ENCODE measurements at regions not wholly inside any gene's neighbourhood (a gene's known extent, or its start where the extent isn't known, plus 50 kb on each side); places are given as distances from the start of the nearest gene placed in this dataset.

DNA sequence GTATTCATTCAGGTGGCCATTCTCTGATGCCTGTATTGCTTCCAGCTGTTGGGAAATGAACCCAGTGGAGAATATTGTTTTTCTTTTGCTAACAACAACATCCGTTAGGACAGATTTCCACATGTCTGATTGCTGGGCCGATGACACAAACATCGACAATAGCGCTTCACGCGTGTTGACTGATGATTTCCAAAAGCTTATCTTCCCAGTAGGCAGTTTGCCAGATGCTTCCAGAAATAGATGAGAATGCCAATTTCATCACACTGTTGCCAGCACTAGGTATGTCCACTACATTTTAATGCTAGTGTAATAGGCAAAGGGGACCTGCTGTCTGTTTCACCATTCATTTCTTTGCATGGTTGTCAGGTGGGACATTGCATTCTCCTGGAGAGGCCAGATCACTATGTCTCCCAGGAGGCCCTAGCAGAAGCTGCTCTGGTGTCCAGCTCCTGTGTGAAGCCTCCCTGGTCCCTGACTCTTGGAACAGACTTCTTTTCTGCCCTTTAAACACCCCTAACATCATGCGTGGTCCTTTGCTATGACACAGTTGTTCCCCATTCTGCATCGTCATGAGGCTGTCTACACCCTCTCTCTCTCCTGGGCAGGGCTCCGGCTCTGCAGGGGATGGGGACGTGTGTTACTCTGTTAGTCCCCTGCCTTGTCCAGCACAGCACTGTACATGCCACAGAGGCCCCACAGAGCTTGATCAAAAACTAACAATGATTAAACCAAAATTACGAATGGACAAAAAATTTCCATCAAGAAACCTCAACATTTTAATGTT, 181.6 kb downstream of the CDH26 start:
- ChIA-PET POLR2A (no interaction called here), CTCF (ENCODE audit: unreplicated experiment) (no interaction called here)
- no peaks in the 10 kb centered on the region for H3K9me2 ChIP-seq (ENCODE audit: insufficient read depth, low read length)
- no peak for DNase-seq (ENCODE audit: low spot score)
- no peak for TF ChIP-seq EZH2phosphoT487 (IDR thresholded peaks at IDR 0.05; ENCODE audit: borderline replicate concordance, low read depth, low read length)
- TF ChIP-seq, protein P1, sequence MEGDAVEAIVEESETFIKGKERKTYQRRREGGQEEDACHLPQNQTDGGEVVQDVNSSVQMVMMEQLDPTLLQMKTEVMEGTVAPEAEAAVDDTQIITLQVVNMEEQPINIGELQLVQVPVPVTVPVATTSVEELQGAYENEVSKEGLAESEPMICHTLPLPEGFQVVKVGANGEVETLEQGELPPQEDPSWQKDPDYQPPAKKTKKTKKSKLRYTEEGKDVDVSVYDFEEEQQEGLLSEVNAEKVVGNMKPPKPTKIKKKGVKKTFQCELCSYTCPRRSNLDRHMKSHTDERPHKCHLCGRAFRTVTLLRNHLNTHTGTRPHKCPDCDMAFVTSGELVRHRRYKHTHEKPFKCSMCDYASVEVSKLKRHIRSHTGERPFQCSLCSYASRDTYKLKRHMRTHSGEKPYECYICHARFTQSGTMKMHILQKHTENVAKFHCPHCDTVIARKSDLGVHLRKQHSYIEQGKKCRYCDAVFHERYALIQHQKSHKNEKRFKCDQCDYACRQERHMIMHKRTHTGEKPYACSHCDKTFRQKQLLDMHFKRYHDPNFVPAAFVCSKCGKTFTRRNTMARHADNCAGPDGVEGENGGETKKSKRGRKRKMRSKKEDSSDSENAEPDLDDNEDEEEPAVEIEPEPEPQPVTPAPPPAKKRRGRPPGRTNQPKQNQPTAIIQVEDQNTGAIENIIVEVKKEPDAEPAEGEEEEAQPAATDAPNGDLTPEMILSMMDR (conservative IDR thresholded peaks at IDR 0.05; ENCODE audit: low read length): no peak
- peaks cover 4% of the 10 kb centered on the region for H3K4me1 ChIP-seq (ENCODE audit: insufficient read depth, low read length, poor library complexity, severe bottlenecking)
- no peak overlapping the region for H3K27ac ChIP-seq (ENCODE audit: low read depth, low read length, poor library complexity, severe bottlenecking)
- H3K36me3 ChIP-seq (ENCODE audit: insufficient read depth, low read length): no peaks in the 10 kb centered on the region
- no peak overlapping the region for H3K4me3 ChIP-seq (ENCODE audit: low read depth, low read length, poor library complexity, severe bottlenecking)
- TSS peak; percentile 64 for BruUV-seq (replicated peaks)
- no peak overlapping the region for H3K4me2 ChIP-seq (ENCODE audit: low read length)
- H3K79me2 ChIP-seq (ENCODE audit: insufficient read depth, low read depth, low read length): no peaks in the 10 kb centered on the region
- no peak overlapping the region for H2AFZ ChIP-seq (ENCODE audit: low read length)
- no peaks in the 10 kb centered on the region for H3K9me3 ChIP-seq (ENCODE audit: low read length)
- intact Hi-C loops (cut with micrococcal nuclease; ENCODE audit: unreplicated experiment): no loop called here
- H4K20me1 ChIP-seq (ENCODE audit: insufficient read depth, low read length): no peaks in the 10 kb centered on the region

DNA sequence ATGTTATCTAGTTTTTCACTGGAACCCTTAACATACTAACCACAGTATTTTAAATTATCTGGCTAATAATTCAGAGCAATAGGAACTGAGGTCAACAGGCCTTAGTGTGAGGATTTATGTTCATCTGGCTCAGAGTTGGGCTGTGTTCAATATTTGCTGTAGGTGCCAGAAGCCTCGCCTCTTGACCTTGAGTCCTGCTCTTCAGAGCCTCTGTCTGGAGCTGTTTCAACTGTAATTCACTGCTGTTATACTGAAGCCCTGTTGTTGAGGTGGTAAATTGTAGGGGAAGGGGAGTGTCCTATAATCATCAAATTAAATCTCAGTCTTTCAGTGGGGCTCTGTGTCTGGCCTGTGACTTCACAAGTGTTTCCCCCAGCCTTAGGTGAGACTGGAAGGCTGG, 184.4 kb downstream of the CDH26 start:
- TF ChIP-seq, protein P1 (conservative IDR thresholded peaks at IDR 0.05; ENCODE audit: low read length): no peak
- TF ChIP-seq EZH2phosphoT487 (IDR thresholded peaks at IDR 0.05; ENCODE audit: borderline replicate concordance, low read depth, low read length): no peak
- H3K4me3 ChIP-seq (ENCODE audit: low read depth, low read length, poor library complexity, severe bottlenecking): no peak overlapping the region
- intact Hi-C loops (cut with micrococcal nuclease; ENCODE audit: unreplicated experiment): no loop called here
- no peaks in the 10 kb centered on the region for H4K20me1 ChIP-seq (ENCODE audit: insufficient read depth, low read length)
- ChIA-PET CTCF (ENCODE audit: unreplicated experiment) (no interaction called here), POLR2A (no interaction called here)
- BruUV-seq (replicated peaks): no TSS peak
- H2AFZ ChIP-seq (ENCODE audit: low read length): no peak overlapping the region
- DNase-seq (ENCODE audit: low spot score): no peak
- H3K9me2 ChIP-seq (ENCODE audit: insufficient read depth, low read length): no peaks in the 10 kb centered on the region
- H3K36me3 ChIP-seq (ENCODE audit: insufficient read depth, low read length): no peaks in the 10 kb centered on the region
- H3K79me2 ChIP-seq (ENCODE audit: insufficient read depth, low read depth, low read length): no peaks in the 10 kb centered on the region
- H3K4me2 ChIP-seq (ENCODE audit: low read length): no peak overlapping the region
- H3K27ac ChIP-seq (ENCODE audit: low read depth, low read length, poor library complexity, severe bottlenecking): no peak overlapping the region
- peaks cover 4% of the 10 kb centered on the region for H3K4me1 ChIP-seq (ENCODE audit: insufficient read depth, low read length, poor library complexity, severe bottlenecking)
- no peaks in the 10 kb centered on the region for H3K9me3 ChIP-seq (ENCODE audit: low read length)

DNA sequence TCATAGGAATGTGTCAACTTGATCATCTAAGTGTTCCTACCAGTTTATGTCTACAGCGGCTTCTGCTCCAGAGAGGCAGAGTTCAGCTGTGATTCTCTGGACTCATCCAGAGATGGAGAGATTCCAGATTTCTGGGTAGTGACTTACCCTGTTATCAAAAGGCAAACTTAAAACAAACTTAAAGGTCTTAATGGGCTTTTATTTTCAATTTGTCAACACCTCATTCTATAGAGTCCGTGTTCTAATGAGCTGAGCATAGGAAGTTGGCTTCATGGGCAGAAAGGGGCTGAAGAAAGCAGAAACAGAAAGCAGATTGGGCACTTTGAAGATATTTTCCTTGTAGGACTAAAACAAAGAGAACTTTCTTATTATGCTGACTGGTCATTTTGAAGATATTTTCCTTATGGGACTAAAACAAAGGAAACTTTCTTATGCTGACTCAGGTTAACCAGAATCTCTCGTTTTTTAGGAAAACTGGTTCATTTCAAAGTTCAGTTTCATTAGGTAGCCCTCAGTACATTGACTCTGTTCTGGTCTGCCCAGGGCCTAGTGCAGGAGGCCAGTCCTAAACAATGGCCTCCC, 185.1 kb downstream of the CDH26 start:
- H3K4me1 ChIP-seq (ENCODE audit: insufficient read depth, low read length, poor library complexity, severe bottlenecking): no peaks in the 10 kb centered on the region
- no peaks in the 10 kb centered on the region for H3K36me3 ChIP-seq (ENCODE audit: insufficient read depth, low read length)
- no peak overlapping the region for H3K4me2 ChIP-seq (ENCODE audit: low read length)
- intact Hi-C loops (cut with micrococcal nuclease; ENCODE audit: unreplicated experiment): no loop called here
- no peaks in the 10 kb centered on the region for H3K9me2 ChIP-seq (ENCODE audit: insufficient read depth, low read length)
- ChIA-PET POLR2A (no interaction called here), CTCF (ENCODE audit: unreplicated experiment) (no interaction called here)
- no peak overlapping the region for H2AFZ ChIP-seq (ENCODE audit: low read length)
- no peaks in the 10 kb centered on the region for H3K79me2 ChIP-seq (ENCODE audit: insufficient read depth, low read depth, low read length)
- H3K9me3 ChIP-seq (ENCODE audit: low read length): no peaks in the 10 kb centered on the region
- H4K20me1 ChIP-seq (ENCODE audit: insufficient read depth, low read length): no peaks in the 10 kb centered on the region
- H3K27ac ChIP-seq (ENCODE audit: low read depth, low read length, poor library complexity, severe bottlenecking): no peak overlapping the region
- DNase-seq (ENCODE audit: low spot score): no peak
- TF ChIP-seq EZH2phosphoT487 (IDR thresholded peaks at IDR 0.05; ENCODE audit: borderline replicate concordance, low read depth, low read length): no peak
- TF ChIP-seq, protein P1 (conservative IDR thresholded peaks at IDR 0.05; ENCODE audit: low read length): no peak
- BruUV-seq (replicated peaks): no TSS peak
- H3K4me3 ChIP-seq (ENCODE audit: low read depth, low read length, poor library complexity, severe bottlenecking): no peak overlapping the region

Data from OCI-LY7 (cell line).